ENCODE measurements at regions not wholly inside any gene's neighbourhood (a gene's known extent, or its start where the extent isn't known, plus 50 kb on each side); places are given as distances from the start of the nearest gene placed in this dataset.
"Not testable (repeated sequence)": the region's sequence is repeated elsewhere in the genome, so short reads cannot be mapped to it uniquely, and the experiment has no call there.

DNA sequence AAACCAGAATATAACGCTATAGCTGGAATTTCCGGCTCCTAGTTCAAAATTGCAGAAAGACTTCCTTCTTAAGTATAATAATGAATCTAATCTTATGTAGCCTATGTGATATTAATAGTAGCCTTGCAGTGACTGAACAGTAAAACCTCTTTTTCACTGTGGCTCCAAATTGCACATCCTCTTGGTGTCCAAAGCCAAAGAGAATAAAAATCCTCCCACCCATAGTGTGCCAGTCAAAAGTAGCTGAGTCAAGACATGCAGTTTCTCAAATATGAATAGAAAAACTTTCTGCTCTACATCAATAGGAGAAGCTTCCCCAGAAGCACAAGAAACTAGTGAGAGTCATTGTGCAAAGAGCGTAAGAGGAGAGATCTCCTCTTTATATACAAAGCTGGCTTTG, 76.0 kb upstream of the PICALM start:
- no peak for DNase-seq

DNA sequence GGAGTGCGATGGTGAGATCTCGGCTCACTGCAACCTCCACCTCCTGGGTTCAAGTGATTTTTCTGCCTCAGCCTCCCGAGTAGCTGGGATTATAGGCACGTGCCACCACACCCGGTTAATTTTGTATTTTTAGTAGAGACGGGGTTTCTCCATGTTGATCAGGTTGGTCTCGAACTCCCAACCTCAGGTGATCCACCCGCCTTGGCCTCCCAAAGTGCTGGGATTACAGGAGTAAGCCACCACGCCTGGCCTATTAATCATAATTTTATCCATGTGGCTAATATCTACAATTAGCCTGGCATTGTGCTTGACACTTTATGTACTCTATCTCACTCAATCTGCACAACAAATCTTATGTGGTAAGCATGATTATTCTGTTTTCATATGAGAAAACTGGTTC, 75.2 kb upstream of the PICALM start:
- not testable (repeated sequence) for DNase-seq

- DNase-seq: no peak
These were observed 74.5 kb upstream of the PICALM start for GRCh38 chr11:86143087-86144030.

DNA sequence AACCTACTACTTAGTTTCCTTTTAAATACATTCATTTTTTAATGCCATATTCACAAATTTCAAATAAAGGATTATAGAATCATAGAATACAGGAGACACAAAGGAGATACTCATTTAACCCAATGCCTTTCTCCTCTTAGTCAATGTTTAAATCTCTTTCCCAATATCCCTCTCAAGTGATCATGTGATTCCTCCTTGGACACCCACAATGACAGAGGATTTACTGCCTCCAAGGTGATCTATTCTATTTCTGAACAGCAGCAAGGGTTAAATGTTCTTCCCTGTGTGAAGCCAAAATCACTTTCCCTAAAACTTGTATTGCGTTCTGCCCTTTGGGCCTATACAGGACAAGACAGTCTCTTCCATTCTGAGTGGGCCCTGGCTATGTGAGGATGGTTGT, 73.3 kb upstream of the PICALM start:
- DNase-seq: no peak

DNA sequence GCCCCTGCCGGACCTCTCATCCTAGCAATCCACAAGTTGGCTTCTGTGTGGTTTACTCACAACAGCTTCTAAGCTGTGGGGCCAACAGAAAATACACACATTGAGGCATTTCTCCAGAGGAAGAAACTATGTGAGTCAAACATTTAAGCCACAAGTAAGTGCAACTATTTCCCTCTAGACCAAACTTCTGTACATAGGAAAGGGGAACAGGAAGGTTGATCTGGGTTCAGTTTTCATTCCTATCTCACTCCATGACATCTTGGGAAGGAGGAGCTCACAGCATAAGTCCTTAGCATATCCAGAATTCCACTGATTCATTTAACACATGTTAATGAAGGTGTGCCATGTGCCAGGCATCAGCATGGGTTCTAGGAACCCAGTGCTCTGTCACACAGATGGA, 72.8 kb upstream of the PICALM start:
- no peak for DNase-seq

- DNase-seq: no peak
These were observed 71.6 kb upstream of the PICALM start for GRCh38 chr11:86140334-86140990.

GRCh38 chr11:86138958-86139357, 70.1 kb upstream of the PICALM start:
- DNase-seq: no peak

DNA sequence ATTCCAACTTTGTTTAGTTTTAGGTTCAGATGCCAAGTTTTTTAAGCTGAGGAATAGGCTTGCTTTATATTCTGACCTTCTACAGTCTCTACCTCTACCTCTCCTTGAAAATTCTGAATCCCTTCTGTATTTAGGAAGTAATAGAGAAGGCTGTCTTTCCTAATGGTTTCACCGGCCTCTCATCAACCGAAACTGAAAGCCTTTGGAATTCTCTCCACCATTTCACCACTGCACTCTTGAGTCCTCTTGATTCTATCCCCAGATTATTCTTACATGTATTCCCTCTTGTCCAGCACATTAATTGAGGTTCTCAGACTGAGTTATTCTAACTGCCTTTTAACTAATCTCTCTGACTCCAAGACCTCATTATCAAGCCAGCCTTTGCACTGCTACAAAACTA, 67.7 kb upstream of the PICALM start:
- no peak for DNase-seq

DNA sequence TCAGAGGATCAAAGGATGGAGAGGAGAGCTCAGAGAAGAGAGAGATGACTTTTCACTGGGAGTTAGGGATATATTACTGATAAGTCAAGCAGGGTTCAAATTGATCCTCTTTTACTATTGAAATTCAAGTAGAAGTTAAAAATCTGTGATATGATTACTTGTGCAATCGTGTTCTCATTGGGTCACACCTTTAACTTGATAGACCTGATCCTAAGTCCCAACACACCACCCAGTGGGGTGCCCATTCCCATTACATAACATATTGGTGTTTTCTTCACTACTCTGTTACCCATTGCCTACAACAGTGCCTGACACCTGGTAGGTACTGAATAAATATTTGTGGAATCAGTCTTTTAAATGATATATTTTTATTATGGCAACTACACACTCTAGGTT, 66.4 kb upstream of the PICALM start:
- no peak for DNase-seq

DNA sequence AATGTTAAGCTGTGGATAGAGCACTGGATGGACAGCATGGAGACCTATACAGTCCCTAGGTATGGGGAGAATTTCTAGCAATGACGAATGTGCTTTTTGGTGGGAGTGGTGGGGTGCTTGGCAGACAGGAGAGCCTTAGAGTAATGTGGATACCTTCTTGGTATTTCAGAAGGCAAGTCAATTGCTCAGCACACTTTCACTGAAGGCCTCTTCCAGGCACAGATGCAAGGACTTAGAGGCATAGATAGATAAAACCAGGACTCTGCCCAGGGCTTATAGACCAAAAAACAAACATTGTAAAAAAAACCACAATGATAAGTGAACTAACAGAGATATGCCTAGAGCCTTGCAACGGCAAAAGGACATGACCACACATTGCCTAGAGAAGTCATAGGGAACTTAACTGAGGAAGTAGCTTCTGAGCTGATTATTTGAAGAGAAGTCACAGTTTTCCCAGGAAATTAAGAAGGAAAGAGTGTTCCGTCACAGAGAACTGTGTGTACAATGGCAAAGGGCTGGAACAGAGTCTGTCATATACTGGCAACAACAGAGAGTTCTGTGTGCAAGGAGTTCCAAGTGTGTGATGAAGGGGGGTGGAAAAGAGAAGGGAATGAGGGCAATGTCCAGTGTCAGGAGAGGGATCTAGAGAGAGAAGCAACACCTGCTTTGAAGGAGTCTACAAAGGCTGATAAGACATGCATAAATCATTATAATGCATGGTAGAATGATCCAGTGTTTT, 65.9 kb upstream of the PICALM start:
- DNase-seq: no peak

GRCh38 chr11:86132667-86133249, 63.9 kb upstream of the PICALM start:
- no peak for DNase-seq

GRCh38 chr11:86129740-86130540, 61.1 kb upstream of the PICALM start:
- DNase-seq: no peak

GRCh38 chr11:86128914-86129313, 60.0 kb upstream of the PICALM start:
- DNase-seq: no peak

DNA sequence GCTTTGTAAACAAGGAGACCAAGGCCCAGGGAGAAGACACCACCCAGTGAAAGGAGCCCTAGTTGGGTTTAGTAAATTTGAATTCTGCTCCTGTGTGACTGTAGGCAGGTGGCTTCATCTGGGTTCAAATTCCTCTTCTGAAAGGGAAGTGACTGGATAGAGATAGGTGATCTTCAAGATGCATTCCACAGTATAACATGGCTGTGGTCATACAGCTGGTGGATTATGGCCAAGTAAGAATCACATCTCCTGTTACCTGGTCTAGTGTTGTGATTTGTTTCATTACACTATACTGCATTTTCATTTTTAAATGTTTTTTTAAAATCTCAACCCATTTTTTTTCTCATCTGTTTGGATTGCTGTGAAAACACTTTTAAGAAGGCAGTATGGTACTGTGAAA, 58.0 kb upstream of the PICALM start:
- no peak for DNase-seq

- DNase-seq: no peak
These were observed 55.7 kb upstream of the PICALM start for GRCh38 chr11:86124251-86125233.

- DNase-seq: no peak
These were observed 53.9 kb upstream of the PICALM start for GRCh38 chr11:86122773-86123172.

- no peak for DNase-seq
These were observed 51.9 kb upstream of the PICALM start for GRCh38 chr11:86120807-86121206.

DNA sequence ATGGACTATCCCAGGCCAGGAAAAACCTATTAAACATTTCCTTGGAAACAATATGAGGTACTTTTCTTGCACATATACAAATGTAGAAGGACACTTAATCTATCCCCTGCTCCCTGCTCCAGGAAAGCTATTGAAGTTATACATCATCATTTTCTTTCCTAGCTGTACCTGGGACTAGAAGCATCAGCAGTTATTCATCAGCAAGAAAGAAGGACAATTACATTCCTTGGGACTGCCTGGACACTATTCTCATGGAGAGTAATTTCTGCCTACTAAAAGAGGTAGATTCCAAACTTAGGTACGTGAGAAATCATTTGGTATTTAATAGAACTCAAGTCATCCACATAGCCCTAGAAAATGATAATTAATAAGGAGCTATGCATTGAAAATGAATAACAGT, 51.0 kb upstream of the PICALM start:
- no peak for DNase-seq

GRCh38 chr11:86119077-86119476, 50.2 kb upstream of the PICALM start:
- DNase-seq: no peak

Measured in 8988T (cell line).